Mesenteric fat pad (tissue), 1 donor: ENCODE measurements at regions not wholly inside any gene's neighbourhood (a gene's known extent, or its start where the extent isn't known, plus 50 kb on each side); places are given as distances from the start of the nearest gene placed in this dataset.
"Not testable (repeated sequence)": the region's sequence is repeated elsewhere in the genome, so short reads cannot be mapped to it uniquely, and the experiment has no call there.

Source experiments
- DNase-seq: peaks from one replicate; pipeline ENCODE4 v3.0.0-alpha.2; 2020; ENCODE audit warnings: low spot score
- donor health status: DM: yes; HTN: yes; CAD: no.

- peak; percentile 81 for DNase-seq
Measured at GRCh38 chr2:128593879-128594650, 275.4 kb upstream of the HS6ST1 start.

- no peak for DNase-seq
Measured at GRCh38 chr2:128594651-128594910, 275.9 kb upstream of the HS6ST1 start.

- peak; percentile 49 for DNase-seq
Measured at GRCh38 chr2:128594953-128595677, 276.4 kb upstream of the HS6ST1 start.

- DNase-seq, result peak; percentile 74
Measured at GRCh38 chr2:128595763-128596395, 277.2 kb upstream of the HS6ST1 start.

- DNase-seq, result peak; percentile 57
Measured at GRCh38 chr2:128596396-128597120, 277.9 kb upstream of the HS6ST1 start.

- DNase-seq, result peak; percentile 41
Measured at GRCh38 chr2:128597121-128597762, 278.6 kb upstream of the HS6ST1 start.

GRCh38 chr2:128598260-128598659 is 279.6 kb upstream of the HS6ST1 start:
- not testable (repeated sequence) for DNase-seq

GRCh38 chr2:128598862-128599441 is 280.3 kb upstream of the HS6ST1 start:
- DNase-seq, result no peak

GRCh38 chr2:128599700-128600099 is 281.0 kb upstream of the HS6ST1 start:
- peak; percentile 80 for DNase-seq

GRCh38 chr2:128600581-128601297 is 282.1 kb upstream of the HS6ST1 start:
- DNase-seq, result peak; percentile 79

GRCh38 chr2:128601298-128602037 is 282.8 kb upstream of the HS6ST1 start:
- peak; percentile 68 for DNase-seq

GRCh38 chr2:128602038-128602698 is 283.5 kb upstream of the HS6ST1 start:
- peak; percentile 78 for DNase-seq

- DNase-seq, result peak; percentile 59
Measured at GRCh38 chr2:128602699-128603101, 284.0 kb upstream of the HS6ST1 start.

GRCh38 chr2:128603411-128603924 is 284.8 kb upstream of the HS6ST1 start:
- DNase-seq, result peak; percentile 83

GRCh38 chr2:128604045-128604444 is 285.4 kb upstream of the HS6ST1 start:
- DNase-seq, result peak; percentile 81

GRCh38 chr2:128604581-128604980 is 285.9 kb upstream of the HS6ST1 start:
- DNase-seq, result peak; percentile 16

- peak; percentile 43 for DNase-seq
Measured at GRCh38 chr2:128605421-128605820, 286.8 kb upstream of the HS6ST1 start.

- no peak for DNase-seq
Measured at GRCh38 chr2:128605931-128606330, 287.3 kb upstream of the HS6ST1 start.

- DNase-seq, result peak; percentile 76
Measured at GRCh38 chr2:128606837-128607236, 288.2 kb upstream of the HS6ST1 start.
